ENCODE measurements at regions not wholly inside any gene's neighbourhood (a gene's known extent, or its start where the extent isn't known, plus 50 kb on each side); places are given as distances from the start of the nearest gene placed in this dataset.
"Not testable (repeated sequence)": the region's sequence is repeated elsewhere in the genome, so short reads cannot be mapped to it uniquely, and the experiment has no call there.

DNA sequence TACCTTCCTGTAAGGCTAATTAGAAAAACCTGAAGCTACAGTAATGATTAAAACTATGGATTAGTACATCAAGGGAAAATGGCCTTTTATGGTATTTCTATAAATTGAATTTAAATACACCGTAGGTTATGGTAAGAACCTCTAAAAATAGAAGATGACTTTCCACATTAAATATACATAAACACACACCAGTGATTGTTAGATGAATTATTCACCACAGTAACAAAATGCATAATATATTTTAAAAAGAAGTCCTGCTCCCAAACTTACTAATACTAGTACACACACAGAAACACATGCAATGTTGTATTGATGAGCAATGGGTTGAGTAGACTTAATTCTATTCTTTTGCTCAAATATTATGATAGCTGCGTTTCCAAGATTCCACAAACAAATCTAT, 277.9 kb upstream of the ANKRD50 start:
- no peak for DNase-seq (ENCODE audit: low read depth)
- H3K4me3 ChIP-seq (ENCODE audit: low read depth, low read length), result no peak overlapping the region
- TF ChIP-seq, protein P1, sequence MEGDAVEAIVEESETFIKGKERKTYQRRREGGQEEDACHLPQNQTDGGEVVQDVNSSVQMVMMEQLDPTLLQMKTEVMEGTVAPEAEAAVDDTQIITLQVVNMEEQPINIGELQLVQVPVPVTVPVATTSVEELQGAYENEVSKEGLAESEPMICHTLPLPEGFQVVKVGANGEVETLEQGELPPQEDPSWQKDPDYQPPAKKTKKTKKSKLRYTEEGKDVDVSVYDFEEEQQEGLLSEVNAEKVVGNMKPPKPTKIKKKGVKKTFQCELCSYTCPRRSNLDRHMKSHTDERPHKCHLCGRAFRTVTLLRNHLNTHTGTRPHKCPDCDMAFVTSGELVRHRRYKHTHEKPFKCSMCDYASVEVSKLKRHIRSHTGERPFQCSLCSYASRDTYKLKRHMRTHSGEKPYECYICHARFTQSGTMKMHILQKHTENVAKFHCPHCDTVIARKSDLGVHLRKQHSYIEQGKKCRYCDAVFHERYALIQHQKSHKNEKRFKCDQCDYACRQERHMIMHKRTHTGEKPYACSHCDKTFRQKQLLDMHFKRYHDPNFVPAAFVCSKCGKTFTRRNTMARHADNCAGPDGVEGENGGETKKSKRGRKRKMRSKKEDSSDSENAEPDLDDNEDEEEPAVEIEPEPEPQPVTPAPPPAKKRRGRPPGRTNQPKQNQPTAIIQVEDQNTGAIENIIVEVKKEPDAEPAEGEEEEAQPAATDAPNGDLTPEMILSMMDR (IDR thresholded peaks at IDR 0.05; ENCODE audit: insufficient read depth, low read length), result no peak

DNA sequence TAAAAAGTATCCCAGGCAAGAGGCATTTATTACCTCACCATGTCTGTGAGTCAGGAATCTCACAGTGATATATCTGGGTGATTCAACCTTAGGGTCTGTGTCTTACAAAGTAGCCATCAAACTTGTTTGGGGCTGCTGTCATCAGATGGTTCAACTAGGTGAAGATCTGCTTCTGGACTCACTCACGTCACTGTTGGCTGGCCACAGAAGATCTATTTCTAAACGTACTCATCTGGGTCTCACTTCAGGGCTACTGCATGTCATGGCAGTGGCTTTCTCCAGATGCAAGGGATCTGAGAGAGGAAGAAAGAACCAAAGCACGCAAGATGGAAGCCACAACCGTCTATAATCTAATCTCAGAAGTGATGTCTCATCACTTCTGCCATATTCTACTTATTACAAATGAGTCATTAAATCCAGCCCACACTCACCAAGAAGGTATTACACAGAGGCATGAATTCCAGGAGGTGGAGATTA, 267.8 kb upstream of the ANKRD50 start:
- no peak overlapping the region for H3K4me3 ChIP-seq (ENCODE audit: low read depth, low read length)
- TF ChIP-seq, protein P1 (IDR thresholded peaks at IDR 0.05; ENCODE audit: insufficient read depth, low read length), result no peak
- peak; percentile 90 for DNase-seq (ENCODE audit: low read depth)

DNA sequence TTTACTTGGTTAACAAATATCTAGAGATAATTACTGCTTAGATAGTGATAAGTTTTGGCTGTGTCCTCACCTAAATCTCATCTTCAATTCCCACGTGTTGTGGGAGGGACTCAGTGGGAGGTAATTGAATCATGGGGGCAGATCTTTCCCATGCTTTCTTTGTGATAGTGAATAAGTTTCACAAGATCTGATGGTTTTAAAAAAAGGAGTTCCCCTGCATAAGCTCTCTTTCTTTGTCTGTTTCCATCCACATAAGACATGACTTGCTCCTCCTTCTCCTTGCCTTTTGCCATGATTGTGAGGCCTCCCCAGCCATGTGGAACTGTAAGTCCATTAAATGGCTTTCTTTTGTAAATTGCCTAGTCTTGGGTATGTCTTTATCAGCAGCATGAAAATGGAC, 266.0 kb upstream of the ANKRD50 start:
- not testable (repeated sequence) for H3K4me3 ChIP-seq (ENCODE audit: low read depth, low read length); DNase-seq (ENCODE audit: low read depth)

DNA sequence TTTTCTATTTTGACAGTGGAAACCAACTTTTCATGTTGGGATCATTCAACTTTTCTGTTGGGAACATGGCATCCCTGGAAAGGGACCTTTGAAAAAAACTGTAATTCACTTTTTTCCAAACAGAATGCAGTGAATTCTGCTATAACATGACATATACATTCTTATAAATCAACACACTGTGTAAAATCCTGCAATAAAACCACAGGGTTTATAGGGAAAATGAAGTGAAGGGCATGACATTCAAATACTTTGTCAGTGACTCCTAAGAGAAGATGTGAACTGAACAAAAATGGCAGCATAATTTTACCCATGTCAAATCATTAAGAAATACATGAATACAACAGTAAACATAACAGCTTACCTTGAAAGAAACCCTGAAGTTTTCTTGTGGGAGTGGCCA, 264.5 kb upstream of the ANKRD50 start:
- TF ChIP-seq, protein P1 (IDR thresholded peaks at IDR 0.05; ENCODE audit: insufficient read depth, low read length), result no peak
- no peak for DNase-seq (ENCODE audit: low read depth)
- no peak overlapping the region for H3K4me3 ChIP-seq (ENCODE audit: low read depth, low read length)

DNA sequence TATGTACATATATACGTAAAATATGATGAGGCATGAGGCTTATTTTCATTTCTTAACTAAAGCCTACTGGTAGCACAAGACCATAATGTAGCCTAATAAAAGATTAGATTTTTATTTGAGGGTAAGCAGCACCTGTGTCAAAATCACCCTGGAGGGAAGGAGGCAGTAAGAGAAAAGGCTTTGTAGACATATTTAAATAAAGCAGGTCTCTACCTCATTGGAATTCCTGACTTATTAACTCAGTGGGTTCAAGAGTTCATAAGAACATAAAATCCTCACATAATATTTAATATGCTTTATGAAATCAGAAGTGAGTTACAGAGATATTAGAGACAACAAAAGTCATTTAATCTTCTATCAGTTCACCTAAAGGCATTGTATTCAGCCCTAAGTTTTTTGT, 261.6 kb upstream of the ANKRD50 start:
- DNase-seq (ENCODE audit: low read depth), result no peak
- TF ChIP-seq, protein P1 (IDR thresholded peaks at IDR 0.05; ENCODE audit: insufficient read depth, low read length), result no peak
- no peak overlapping the region for H3K4me3 ChIP-seq (ENCODE audit: low read depth, low read length)

DNA sequence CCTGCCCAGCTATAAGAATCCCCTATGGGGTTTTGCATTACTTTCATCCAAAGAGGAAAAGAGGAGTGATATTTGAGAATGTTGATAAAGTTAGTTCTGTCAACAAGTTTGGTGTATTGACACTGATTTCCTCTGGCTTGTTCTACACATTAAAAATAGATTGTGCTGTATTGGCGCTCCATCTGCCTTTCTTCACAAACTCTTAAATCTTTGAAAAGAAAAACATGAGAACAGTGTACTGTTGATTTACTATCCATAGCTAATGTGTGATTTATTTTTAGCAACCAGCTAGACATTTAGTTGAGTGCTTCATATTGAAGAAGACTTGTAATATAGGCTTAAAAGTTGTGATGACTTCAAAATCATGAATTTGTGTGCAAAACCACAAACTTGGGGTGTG, 261.2 kb upstream of the ANKRD50 start:
- TF ChIP-seq, protein P1 (IDR thresholded peaks at IDR 0.05; ENCODE audit: insufficient read depth, low read length), result no peak
- DNase-seq (ENCODE audit: low read depth), result no peak
- no peak overlapping the region for H3K4me3 ChIP-seq (ENCODE audit: low read depth, low read length)

DNA sequence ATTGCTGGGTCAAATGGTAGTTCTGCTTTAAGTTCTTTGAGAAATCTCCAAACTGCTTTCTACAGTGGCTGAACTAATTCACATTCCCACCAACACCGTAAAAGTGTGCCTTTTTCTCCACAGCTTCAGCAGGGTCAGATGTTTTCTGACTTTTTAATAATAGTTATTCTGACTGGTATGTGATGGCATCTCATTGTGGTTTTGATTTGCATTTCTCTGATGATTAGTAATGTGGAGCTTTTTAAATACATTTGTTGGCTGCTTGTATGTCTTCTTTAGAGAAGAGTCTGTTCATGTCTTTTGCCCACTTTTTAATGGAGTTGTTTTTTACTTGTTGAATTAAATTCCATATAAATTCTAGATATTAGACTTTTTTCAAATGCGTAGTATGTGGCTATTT, 257.5 kb upstream of the ANKRD50 start:
- TF ChIP-seq, protein P1 (IDR thresholded peaks at IDR 0.05; ENCODE audit: insufficient read depth, low read length), result no peak
- peak; percentile 18 for DNase-seq (ENCODE audit: low read depth)
- H3K4me3 ChIP-seq (ENCODE audit: low read depth, low read length), result no peak overlapping the region
